SJSA1 (cell line): ENCODE measurements at regions not wholly inside any gene's neighbourhood (a gene's known extent, or its start where the extent isn't known, plus 50 kb on each side); places are given as distances from the start of the nearest gene placed in this dataset.

Experiments
- DNase-seq, 2 experiments: peaks; one replicate each; pipeline ENCODE4 v3.0.0-alpha.2; 2015 to 2020; ENCODE audit warnings: low spot score in 2 of 2, low read depth in 1 of 2
- H3K27ac ChIP-seq: fragments of 250-450 bp; sonication (Bioruptor Pico); 2 replicates; pipeline ENCODE4 v1.5.1; 2020; ENCODE audit warnings: mild to moderate bottlenecking, moderate library complexity
- H3K27me3 ChIP-seq: fragments of 250-450 bp; sonication (Bioruptor Pico); replicated peaks from 2 replicates; pipeline ENCODE4 v1.5.1; 2020; ENCODE audit warnings: mild to moderate bottlenecking, moderate library complexity
- H3K36me3 ChIP-seq: fragments of 250-450 bp; sonication (Bioruptor Pico); 2 replicates; pipeline ENCODE4 v1.5.1; 2020; ENCODE audit warnings: mild to moderate bottlenecking
- H3K4me1 ChIP-seq: fragments of 250-450 bp; sonication (Bioruptor Pico); replicated peaks from 2 replicates; pipeline ENCODE4 v1.6.1; 2021; ENCODE audit warnings: mild to moderate bottlenecking
- H3K4me3 ChIP-seq: fragments of 250-450 bp; sonication (Bioruptor Pico); 2 replicates; pipeline ENCODE4 v1.5.1; 2020; ENCODE audit warnings: mild to moderate bottlenecking
- H3K9me3 ChIP-seq: fragments of 250-450 bp; sonication (Bioruptor Pico); replicated peaks from 2 replicates; pipeline ENCODE4 v1.5.1; 2020; ENCODE audit warnings: mild to moderate bottlenecking

GRCh38 chr11:71188886-71189767, 63.2 kb downstream of the SHANK2 start:
- Histone ChIP-seq H3K36me3 (no peaks in the 10 kb centered on the region), H3K27ac (no peak overlapping the region), H3K9me3 (no peaks in the 10 kb centered on the region), H3K4me3 (no peak overlapping the region), H3K27me3 (no peaks in the 10 kb centered on the region), H3K4me1 (no peaks in the 10 kb centered on the region)
- DNase-seq, result no peak

DNA sequence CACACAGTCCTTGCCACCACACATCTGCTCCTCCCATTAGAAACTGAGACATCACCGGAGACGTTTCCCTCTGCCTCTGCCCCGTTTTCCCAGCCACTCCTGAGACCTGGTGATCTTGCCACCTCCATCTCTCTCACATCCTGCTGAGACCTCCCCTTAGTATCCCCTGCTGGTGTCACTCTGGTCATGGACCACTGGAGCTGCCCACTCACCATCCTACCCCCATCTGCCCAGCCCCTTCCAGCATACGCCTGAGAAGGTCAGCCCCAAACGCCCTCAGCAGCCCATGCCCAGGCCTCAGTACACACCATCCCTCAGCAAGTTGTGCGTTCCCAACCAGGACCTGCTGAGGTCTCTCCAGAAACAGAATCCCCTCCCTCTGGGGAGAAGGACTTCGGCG, 64.3 kb downstream of the SHANK2 start:
- Histone ChIP-seq H3K27ac (no peak overlapping the region), H3K9me3 (no peaks in the 10 kb centered on the region), H3K4me1 (no peaks in the 10 kb centered on the region), H3K4me3 (no peak overlapping the region), H3K36me3 (no peaks in the 10 kb centered on the region), H3K27me3 (no peaks in the 10 kb centered on the region)
- DNase-seq, result no peak

DNA sequence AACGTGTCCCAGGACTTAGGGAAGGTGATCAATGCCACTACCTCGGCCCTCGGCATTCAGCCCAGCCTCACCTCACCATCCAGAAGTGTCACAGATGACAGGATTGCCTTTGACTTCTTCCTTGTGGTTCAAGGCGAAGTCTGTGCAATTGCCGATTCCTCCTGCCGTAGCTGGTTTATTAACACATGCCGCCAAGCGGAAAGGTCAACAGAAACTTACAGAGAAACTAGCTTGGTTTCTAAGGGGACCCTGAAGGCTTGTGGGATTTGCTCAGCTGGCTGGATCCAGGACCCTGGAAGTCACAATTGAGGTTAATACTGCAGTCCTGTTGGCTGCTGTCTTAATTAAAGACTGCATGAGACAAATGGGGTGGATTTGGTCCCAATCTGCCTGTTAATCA, 65.6 kb downstream of the SHANK2 start:
- DNase-seq, result no peak
- no peaks in the 10 kb centered on the region for H3K9me3 ChIP-seq
- H3K36me3 ChIP-seq, result no peaks in the 10 kb centered on the region
- no peak overlapping the region for H3K27ac ChIP-seq
- H3K4me3 ChIP-seq, result no peak overlapping the region
- no peaks in the 10 kb centered on the region for H3K4me1 ChIP-seq
- H3K27me3 ChIP-seq, result no peaks in the 10 kb centered on the region

DNA sequence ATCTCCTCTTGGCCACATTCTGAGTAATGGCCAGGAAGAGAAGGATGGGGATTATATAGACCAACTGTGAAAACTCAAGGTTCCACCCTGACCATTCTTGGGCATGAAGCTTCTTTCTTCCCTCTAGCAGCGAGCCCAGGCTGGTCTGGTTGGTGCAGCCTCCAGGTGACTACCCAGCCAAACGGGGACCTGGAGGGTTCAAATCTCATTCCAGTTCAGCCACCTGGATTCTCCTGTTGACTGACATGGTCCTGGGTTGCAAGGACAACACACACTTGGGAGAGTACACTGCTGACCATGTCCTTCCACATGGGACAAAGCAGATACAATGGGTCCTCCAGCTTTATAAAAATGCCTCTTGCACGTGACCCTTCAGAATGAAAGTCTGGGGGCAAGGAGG, 67.0 kb downstream of the SHANK2 start:
- Histone ChIP-seq H3K27ac (no peak overlapping the region), H3K36me3 (no peaks in the 10 kb centered on the region), H3K9me3 (no peaks in the 10 kb centered on the region), H3K4me1 (no peaks in the 10 kb centered on the region), H3K27me3 (no peaks in the 10 kb centered on the region), H3K4me3 (no peak overlapping the region)
- no peak for DNase-seq

DNA sequence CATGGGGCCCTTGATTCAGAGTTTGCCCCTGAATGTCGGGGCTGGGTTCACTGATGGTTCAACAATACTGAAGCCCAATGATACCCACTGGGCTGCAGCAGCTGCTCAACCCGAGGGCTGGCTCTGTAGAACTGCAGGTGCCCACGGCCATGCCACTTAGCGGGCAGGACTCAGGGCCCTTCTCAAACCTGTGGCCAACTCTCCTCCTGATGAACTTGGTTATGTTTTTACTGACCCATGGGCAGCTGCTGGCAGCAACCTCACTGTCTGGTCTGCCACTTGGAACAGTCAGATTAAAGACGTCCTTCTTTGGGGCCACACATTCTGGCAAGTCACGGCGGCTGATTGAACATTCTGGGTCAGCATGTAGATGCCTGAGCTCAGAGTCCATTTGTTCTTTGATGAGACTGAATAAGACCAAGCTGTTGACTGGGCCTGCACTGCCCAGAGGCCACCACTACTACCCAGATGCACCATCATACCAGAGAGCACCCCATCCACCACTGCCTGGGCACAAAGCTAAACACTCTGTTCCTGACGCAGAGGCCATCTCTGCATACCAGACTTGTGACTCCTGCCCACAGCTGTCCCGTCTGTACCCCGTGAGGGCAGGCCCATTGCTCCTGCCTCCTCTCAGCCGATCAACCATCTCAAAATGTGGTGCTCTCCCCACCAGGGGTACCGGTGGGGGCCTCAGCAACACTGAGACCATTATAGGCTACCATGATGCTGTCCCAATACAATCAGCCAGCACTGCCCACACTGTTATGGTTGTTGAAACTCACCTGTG, 67.8 kb downstream of the SHANK2 start:
- Histone ChIP-seq H3K36me3 (no peaks in the 10 kb centered on the region), H3K9me3 (no peaks in the 10 kb centered on the region), H3K27ac (no peak overlapping the region), H3K4me3 (no peak overlapping the region), H3K4me1 (no peaks in the 10 kb centered on the region), H3K27me3 (no peaks in the 10 kb centered on the region)
- DNase-seq, result no peak

DNA sequence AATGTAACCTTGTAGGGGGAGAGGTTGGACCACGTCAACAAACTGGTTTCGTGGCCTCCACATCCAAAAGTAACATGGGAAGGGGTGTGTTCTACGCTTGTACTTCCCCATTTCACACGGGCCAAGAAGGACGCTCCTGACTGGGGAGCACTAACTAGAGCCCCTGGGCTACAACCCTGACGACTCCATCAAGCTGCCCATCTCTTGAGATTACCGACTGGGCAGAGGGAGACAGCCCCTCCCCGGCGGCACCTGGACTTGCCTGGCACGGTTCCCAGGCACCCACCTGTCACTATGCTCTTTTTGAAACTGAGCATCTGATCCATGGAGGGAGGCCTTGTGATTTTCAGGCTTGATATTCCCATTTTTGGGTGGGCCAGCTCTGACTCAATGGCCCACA, 68.5 kb downstream of the SHANK2 start:
- no peaks in the 10 kb centered on the region for H3K27me3 ChIP-seq
- no peak overlapping the region for H3K4me3 ChIP-seq
- no peak overlapping the region for H3K27ac ChIP-seq
- no peaks in the 10 kb centered on the region for H3K9me3 ChIP-seq
- no peaks in the 10 kb centered on the region for H3K4me1 ChIP-seq
- H3K36me3 ChIP-seq, result no peaks in the 10 kb centered on the region
- DNase-seq, result no peak

GRCh38 chr11:71182791-71183677, 69.3 kb downstream of the SHANK2 start:
- Histone ChIP-seq H3K4me3 (no peak overlapping the region), H3K27ac (no peak overlapping the region), H3K9me3 (no peaks in the 10 kb centered on the region), H3K36me3 (no peaks in the 10 kb centered on the region), H3K27me3 (no peaks in the 10 kb centered on the region), H3K4me1 (no peaks in the 10 kb centered on the region)
- DNase-seq, result no peak

DNA sequence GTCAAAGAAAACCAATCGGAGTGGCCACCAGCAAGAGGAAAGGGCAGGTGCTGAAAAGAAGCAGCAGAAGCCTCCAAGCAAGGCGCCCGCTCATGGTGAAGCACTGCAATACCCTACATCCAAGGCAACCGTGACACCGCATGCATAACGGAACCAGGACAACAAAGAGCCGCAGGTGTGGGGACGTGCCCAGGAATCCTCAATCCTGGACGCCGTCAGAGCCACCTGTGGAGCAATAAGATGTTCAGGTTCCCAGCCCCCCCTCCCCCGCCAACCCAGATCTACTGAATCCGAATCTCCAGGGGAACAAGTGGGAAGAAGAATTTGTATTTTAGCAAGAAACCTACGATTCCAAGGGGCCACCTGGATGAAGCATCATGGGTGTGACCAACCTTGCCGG, 70.8 kb downstream of the SHANK2 start:
- Histone ChIP-seq H3K4me3 (no peak overlapping the region), H3K36me3 (no peaks in the 10 kb centered on the region), H3K27me3 (no peaks in the 10 kb centered on the region), H3K4me1 (no peaks in the 10 kb centered on the region), H3K9me3 (no peaks in the 10 kb centered on the region), H3K27ac (no peak overlapping the region)
- no peak for DNase-seq

DNA sequence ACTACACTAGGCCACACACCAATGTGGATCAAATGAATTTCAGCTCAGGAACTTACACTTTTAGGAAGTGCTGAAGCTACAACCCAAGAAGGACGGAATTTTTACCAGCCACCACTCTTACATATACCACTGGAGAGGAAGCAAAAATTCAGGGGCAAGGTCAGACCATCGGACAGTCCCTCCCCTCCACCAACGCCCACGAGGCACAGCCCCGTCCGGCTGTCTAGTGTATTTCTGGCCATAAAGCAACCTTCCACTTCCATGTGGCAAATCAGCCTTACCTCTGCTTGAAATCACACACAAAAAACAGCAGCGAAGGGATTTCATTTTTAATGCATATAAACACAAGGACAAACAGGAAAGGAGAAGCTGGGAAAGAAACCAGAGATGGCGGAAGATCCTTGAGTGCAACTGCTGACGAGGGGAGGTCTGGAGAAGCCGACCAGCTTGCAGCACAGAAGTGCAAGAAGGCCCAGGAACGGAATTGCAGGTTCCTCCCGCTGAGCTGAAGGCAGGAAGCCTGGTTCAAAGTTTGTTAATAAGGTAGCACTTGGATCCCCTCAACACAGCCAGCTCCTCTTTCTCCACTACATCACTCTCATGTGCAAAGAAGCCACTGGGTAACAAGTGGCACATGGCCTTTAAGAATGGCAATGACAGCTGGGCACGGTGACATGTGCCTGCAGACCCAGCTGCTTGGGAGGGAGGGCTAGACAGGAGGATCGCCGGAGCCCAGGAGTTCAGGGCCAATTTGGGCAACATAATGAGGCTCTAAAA, 71.5 kb downstream of the SHANK2 start:
- no peak overlapping the region for H3K27ac ChIP-seq
- no peaks in the 10 kb centered on the region for H3K4me1 ChIP-seq
- no peak for DNase-seq
- no peaks in the 10 kb centered on the region for H3K27me3 ChIP-seq
- no peaks in the 10 kb centered on the region for H3K9me3 ChIP-seq
- H3K36me3 ChIP-seq, result no peaks in the 10 kb centered on the region
- H3K4me3 ChIP-seq, result no peak overlapping the region

DNA sequence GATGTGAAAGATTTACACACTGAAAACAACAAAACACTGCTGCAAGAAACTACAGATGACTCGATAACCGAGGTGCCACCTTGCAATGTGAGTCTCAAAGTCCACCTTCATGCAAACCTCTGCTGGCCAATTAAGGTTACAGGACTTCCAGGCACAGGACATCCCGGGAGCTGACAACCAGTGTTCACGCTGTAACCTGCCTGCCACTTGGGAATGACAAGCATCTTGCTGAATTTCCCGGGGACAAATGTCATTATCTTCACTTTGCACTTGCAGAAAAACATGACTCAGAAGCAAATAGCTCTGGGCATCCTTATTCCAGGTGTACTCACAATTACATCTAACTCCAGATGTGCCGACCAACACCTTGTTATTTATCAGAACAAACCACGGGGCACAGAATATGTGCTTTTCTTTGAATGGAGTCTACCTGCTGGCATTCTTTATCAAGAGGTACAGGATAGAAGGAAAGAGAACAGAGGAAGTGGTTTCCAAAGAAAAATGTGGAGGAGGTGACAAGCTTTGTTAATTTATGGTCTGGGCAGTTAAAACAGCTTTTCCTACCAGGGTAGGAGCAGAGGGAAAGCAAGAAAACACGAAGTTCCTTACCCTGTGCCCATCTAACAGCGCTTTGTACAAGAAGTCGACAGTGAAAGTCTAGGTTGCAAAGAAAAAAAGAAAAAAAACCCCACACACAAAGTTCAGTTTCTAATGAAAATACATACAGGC, 72.3 kb downstream of the SHANK2 start:
- Histone ChIP-seq H3K9me3 (no peaks in the 10 kb centered on the region), H3K4me1 (no peaks in the 10 kb centered on the region), H3K27ac (no peak overlapping the region), H3K4me3 (no peak overlapping the region), H3K27me3 (no peaks in the 10 kb centered on the region), H3K36me3 (no peaks in the 10 kb centered on the region)
- no peak for DNase-seq

- H3K4me3 ChIP-seq, result no peak overlapping the region
- H3K4me1 ChIP-seq, result no peaks in the 10 kb centered on the region
- H3K9me3 ChIP-seq, result no peaks in the 10 kb centered on the region
- H3K36me3 ChIP-seq, result no peaks in the 10 kb centered on the region
- H3K27ac ChIP-seq, result no peak overlapping the region
- no peaks in the 10 kb centered on the region for H3K27me3 ChIP-seq
- no peak for DNase-seq
Measured at GRCh38 chr11:71178076-71178475, 74.3 kb downstream of the SHANK2 start.

DNA sequence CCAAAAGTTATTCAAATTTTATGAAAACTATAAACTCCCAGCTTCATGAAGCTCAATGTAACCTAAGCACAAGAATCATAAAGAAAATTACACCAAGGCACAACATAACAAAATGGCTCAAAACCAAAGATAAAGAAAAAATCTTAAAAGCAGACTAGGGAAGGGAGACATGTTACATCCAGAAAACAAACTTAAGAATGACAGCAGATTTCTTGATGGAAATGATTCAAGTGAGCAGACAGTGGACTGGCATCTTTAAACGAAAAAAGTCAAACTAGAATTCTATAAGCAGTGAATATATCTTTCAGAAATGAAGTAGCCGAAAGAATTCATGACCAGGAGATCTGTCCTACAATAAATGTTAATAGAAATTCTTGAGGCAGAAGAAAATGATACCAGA, 75.6 kb downstream of the SHANK2 start:
- DNase-seq, result no peak
- H3K27me3 ChIP-seq, result no peaks in the 10 kb centered on the region
- no peaks in the 10 kb centered on the region for H3K9me3 ChIP-seq
- H3K36me3 ChIP-seq, result no peaks in the 10 kb centered on the region
- no peak overlapping the region for H3K4me3 ChIP-seq
- H3K4me1 ChIP-seq, result no peaks in the 10 kb centered on the region
- H3K27ac ChIP-seq, result no peak overlapping the region

DNA sequence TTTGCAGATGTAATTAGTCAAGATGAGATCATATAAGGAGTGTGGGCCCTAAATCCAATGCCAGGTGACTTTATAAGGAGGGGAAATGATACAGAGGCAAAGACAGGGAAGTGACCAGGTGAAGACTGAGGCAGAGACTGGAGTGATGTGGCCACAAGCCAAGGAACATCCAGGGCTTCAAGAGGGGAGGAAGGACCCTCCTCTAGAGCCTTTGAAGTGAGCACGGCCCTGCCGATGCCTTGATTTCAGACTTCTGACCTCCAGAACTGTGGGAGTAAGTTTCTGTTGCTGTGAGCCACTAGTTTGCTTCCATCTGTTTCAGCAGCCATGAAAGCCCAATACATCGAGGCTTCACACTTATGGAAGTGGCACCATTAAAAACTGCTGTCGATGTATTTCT, 78.7 kb downstream of the SHANK2 start:
- Histone ChIP-seq H3K4me3 (no peak overlapping the region), H3K27me3 (no peaks in the 10 kb centered on the region), H3K9me3 (no peaks in the 10 kb centered on the region), H3K27ac (no peak overlapping the region), H3K4me1 (no peaks in the 10 kb centered on the region), H3K36me3 (no peaks in the 10 kb centered on the region)
- DNase-seq, result no peak
